Aorta (tissue), 5 donors: ENCODE measurements at regions not wholly inside any gene's neighbourhood (a gene's known extent, or its start where the extent isn't known, plus 50 kb on each side); places are given as distances from the start of the nearest gene placed in this dataset.

Experiments
- ATAC-seq: fragments of 200-7000 bp; cut with Tn5 transposase; one replicate; pipeline ENCODE4 v1.9.1; 2022; ENCODE audit warnings: moderate library complexity; ENCODE audit not compliant: low FRiP score
- DNase-seq, 2 donors: peaks; one replicate each; pipeline ENCODE4 v3.0.0-alpha.2; 2020
- H3K27ac ChIP-seq, 2 donors: one replicate each; pipeline ENCODE4 v1.5.1; 2013; ENCODE audit warnings: low read length in 2 of 2, mild to moderate bottlenecking in 2 of 2, moderate library complexity in 2 of 2, control low read depth in 1 of 2, inconsistent platforms in 1 of 2, low read depth in 1 of 2
- H3K27me3 ChIP-seq, 2 donors: one replicate each; pipeline ENCODE4 v1.6.1; 2013; ENCODE audit warnings: control low read depth in 1 of 2, low read length in 1 of 2, mild to moderate bottlenecking in 1 of 2, moderate library complexity in 1 of 2; ENCODE audit not compliant: insufficient read depth in 2 of 2, control insufficient read depth in 1 of 2
- H3K36me3 ChIP-seq, 2 donors: one replicate each; pipeline ENCODE4 v1.6.1; 2013; ENCODE audit warnings: control low read depth in 1 of 2, low read length in 1 of 2, mild to moderate bottlenecking in 1 of 2; ENCODE audit not compliant: insufficient read depth in 2 of 2, control insufficient read depth in 1 of 2
- H3K4me1 ChIP-seq, 2 donors: one replicate each; pipeline ENCODE4 v1.6.1; 2013; ENCODE audit warnings: low read length in 2 of 2, control low read depth in 1 of 2, mild to moderate bottlenecking in 1 of 2, moderate library complexity in 1 of 2; ENCODE audit not compliant: insufficient read depth in 2 of 2, control insufficient read depth in 1 of 2
- H3K4me3 ChIP-seq, 2 donors: one replicate each; pipeline ENCODE4 v1.5.1; 2013; ENCODE audit warnings: low read length in 2 of 2, control low read depth in 1 of 2, mild to moderate bottlenecking in 1 of 2
- H3K9me3 ChIP-seq: one replicate; pipeline ENCODE4 v1.6.1; 2013; ENCODE audit warnings: mild to moderate bottlenecking, low read length; ENCODE audit not compliant: control insufficient read depth
- WGBS, 2 donors: extraction: QIAGEN DNeasy Blood & Tissue Kit; methylation state at CpG; one replicate each; pipeline ENCODE4 v1.1.7; 2013; 5-methylcytosine and 5-hydroxymethylcytosine counted together
- intact Hi-C, 2 donors: fragments of 100-400 bp; cut with DNase I; formaldehyde crosslinking; loops; one replicate each; pipeline versions ENCODE4 v1.14.2 to v1.15.0; 2022
- donor health status: healthy with polysubstance abuse.
- donor health status: Bipolar disorder and iron deficiency.
- donor health status: DM: no; HTN: no; CAD: no.
- donor health status: DM: no; HTN: no; CAD: no.
- donor health status: DM: yes; HTN: yes; CAD: no.

DNA sequence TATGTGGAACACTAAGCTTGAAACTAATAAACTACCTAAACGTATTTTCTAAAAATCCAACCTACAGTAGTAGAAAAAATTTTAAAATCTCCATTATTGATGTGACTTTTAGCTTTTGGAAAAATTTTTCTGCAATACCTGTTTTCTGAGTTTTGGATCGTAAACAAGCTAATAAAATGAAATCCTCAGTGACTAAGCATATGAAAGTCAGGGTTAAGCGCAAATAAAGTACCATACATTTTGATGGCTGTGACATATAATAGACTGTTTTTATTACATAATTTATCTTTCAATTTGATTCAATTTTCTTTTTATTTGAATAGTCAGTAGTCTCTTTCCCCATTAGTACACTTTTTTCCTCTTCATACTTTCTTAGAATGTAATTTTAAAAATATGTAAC, 683.6 kb downstream of the NUP35 start:
- no peaks in the 10 kb centered on the region for H3K27me3 ChIP-seq
- no peaks in the 10 kb centered on the region for H3K36me3 ChIP-seq
- WGBS, 2 donors = 79 to 88% methylated on average over 3 of the region's 3 CpGs
- H3K4me1 ChIP-seq = no peaks in the 10 kb centered on the region
- intact Hi-C loops = no loop called here
- no peak overlapping the region for H3K4me3 ChIP-seq
- no peak for DNase-seq
- H3K9me3 ChIP-seq = no peaks in the 10 kb centered on the region
- no peak overlapping the region for H3K27ac ChIP-seq
- no peak for ATAC-seq

DNA sequence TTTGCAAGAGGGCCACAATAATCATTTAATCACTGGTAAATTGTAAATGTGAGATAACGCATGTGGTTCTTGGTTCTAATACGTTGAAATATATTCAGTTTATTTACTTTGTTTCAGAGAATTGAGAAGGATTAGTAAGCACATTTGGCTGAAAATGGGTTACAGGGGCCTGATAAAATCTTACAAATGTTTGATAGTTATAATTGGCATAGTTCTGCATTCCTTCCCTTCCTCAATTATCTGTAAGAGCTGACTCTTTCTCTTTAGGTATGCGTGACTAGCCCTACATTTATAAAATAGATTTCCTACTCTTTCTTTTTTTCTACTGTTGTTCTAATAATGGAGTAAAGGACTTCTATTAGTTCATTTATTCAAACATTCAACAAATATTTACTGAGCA, 685.2 kb downstream of the NUP35 start:
- DNase-seq = no peak
- Histone ChIP-seq H3K9me3 (no peaks in the 10 kb centered on the region), H3K36me3 (no peaks in the 10 kb centered on the region), H3K4me3 (no peak overlapping the region), H3K4me1 (no peaks in the 10 kb centered on the region), H3K27ac (no peak overlapping the region), H3K27me3 (no peaks in the 10 kb centered on the region)
- ATAC-seq = no peak
- intact Hi-C loops = no loop called here
- WGBS, 2 donors = 57 to 58% methylated on average over 3 of the region's 3 CpGs

DNA sequence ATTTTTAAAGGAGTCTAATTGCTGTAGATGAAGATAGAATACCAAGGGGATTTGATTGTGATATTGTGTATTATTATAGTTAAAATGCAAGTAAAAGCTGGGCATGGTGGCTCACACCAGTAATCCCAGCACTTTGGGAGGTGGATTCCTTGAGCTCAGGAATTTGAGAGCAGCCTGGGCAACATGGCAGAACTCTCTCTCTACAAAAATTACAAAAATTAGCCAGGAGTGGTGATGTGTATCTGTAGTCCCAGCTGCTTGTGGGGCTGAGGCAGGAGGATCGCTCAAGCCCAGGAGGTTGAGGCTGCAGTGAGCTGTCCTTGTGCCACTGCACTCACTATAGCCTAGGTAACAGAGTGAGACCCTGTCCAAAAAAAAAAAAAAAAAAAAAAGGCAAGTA, 687.0 kb downstream of the NUP35 start:
- intact Hi-C loops = no loop called here
- no peak for ATAC-seq
- 91 to 93% methylated on average over 1 of the region's 1 CpG for WGBS, 2 donors

GRCh38 chr2:183812091-183812490, 687.8 kb downstream of the NUP35 start:
- H3K27ac ChIP-seq = no peak overlapping the region
- DNase-seq (no peak), ATAC-seq (no peak)
- H3K36me3 ChIP-seq = no peaks in the 10 kb centered on the region
- no peak overlapping the region for H3K4me3 ChIP-seq
- no peaks in the 10 kb centered on the region for H3K27me3 ChIP-seq
- intact Hi-C loops = no loop called here
- 44 to 52% methylated on average over 2 of the region's 2 CpGs for WGBS, 2 donors
- no peaks in the 10 kb centered on the region for H3K4me1 ChIP-seq
- H3K9me3 ChIP-seq = peaks cover 2% of the 10 kb centered on the region

More for the DNA sequence above, 687.0 kb downstream of the NUP35 start:
- peaks cover 2% of the 10 kb centered on the region for H3K9me3 ChIP-seq
- H3K4me3 ChIP-seq = no peak overlapping the region
- H3K27ac ChIP-seq = no peak overlapping the region
- H3K36me3 ChIP-seq = no peaks in the 10 kb centered on the region
- no peaks in the 10 kb centered on the region for H3K4me1 ChIP-seq
- H3K27me3 ChIP-seq = no peaks in the 10 kb centered on the region
- DNase-seq = no peak

DNA sequence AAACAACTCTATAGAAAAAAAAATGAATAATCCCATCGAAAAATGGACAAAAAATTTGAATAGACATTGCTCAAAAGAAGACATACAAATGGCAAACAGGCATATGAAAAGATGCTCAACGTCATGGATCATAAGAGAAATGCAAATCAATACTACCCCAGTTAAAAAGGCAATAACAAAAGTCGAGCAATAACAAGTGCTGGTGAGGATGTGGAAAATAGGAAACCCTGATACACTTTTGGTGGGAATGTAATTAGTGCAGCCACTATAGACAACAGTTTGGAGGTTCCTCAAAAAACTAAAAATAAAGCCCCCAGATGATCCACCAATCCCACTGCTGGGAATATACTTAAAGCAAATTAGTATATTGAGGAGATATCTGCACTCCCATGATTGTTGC, 701.5 kb downstream of the NUP35 start:
- H3K27me3 ChIP-seq = no peaks in the 10 kb centered on the region
- peaks cover 4% of the 10 kb centered on the region for H3K9me3 ChIP-seq
- ATAC-seq = no peak
- H3K27ac ChIP-seq = no peak overlapping the region
- H3K36me3 ChIP-seq = no peaks in the 10 kb centered on the region
- intact Hi-C loops = no loop called here
- no peak overlapping the region for H3K4me3 ChIP-seq
- DNase-seq = no peak
- WGBS, 2 donors = 81 to 83% methylated on average over 3 of the region's 3 CpGs
- no peaks in the 10 kb centered on the region for H3K4me1 ChIP-seq

DNA sequence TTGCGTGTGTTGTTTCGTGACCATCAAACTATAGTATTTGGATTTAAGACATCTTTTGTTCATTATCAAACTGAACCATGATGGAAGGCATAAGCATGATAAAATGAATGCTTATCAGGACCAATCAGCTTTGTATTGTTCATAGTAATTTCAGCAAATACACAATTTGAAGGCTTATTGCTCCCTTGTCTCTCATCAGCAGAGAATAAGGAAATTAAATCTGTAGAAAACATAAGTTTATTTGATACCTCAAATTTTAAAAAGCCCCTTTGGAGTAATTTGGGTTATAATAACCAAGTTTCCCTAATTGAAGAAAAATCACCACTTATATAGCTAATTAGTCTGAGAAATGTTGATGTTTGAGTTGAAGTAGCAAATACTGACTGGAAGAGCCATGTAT, 705.7 kb downstream of the NUP35 start:
- H3K36me3 ChIP-seq = no peaks in the 10 kb centered on the region
- ATAC-seq (no peak), DNase-seq (no peak)
- intact Hi-C loops = no loop called here
- peaks cover 4% of the 10 kb centered on the region for H3K9me3 ChIP-seq
- no peaks in the 10 kb centered on the region for H3K4me1 ChIP-seq
- H3K4me3 ChIP-seq = no peak overlapping the region
- WGBS, 2 donors = 79 to 85% methylated on average over 2 of the region's 2 CpGs
- no peaks in the 10 kb centered on the region for H3K27me3 ChIP-seq
- H3K27ac ChIP-seq = no peak overlapping the region

DNA sequence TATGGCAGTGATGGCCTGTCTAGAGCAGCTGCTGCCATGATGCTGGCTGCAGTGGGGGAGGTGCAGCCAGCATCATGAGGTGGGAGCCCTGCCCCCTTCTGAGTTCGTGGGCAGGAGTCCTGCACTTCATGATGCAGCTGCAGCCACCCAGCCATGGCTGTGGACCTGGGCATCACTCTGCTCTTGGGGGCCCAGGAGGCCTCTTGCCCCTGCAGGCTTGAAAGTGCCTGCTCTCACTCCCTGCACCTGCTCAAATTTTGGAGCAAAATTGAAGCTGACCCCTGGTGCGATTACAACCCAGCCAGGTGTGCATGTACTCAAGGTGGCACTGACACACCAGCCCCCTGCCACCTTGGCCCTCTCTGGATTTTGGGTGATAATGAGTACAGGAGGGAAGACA, 712.9 kb downstream of the NUP35 start:
- intact Hi-C loops = no loop called here
- Histone ChIP-seq H3K36me3 (no peaks in the 10 kb centered on the region), H3K4me3 (no peak overlapping the region), H3K9me3 (peaks cover 3% of the 10 kb centered on the region), H3K27ac (no peak overlapping the region), H3K27me3 (no peaks in the 10 kb centered on the region), H3K4me1 (no peaks in the 10 kb centered on the region)
- no peak for DNase-seq
- no peak for ATAC-seq
- WGBS, 2 donors = 58 to 74% methylated on average over 2 of the region's 2 CpGs

DNA sequence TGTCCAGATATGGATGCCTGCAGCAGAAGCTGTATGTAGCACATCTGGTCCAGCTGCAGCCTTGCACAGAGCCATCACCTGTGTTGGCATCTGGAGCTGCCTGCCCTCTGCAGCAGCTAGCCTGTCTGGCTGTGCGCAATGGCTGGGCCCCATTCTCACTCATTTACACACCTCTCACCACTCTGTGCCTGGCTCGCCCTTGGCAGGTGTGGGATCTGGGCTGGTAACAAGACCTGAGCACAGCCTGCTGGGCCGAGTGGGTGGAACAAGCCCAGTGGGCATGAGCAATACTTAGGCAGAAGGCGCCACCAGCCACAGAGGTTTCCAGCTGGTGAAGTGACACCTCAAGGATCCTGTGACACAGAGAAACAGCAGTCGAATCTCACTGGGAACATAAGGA, 714.1 kb downstream of the NUP35 start:
- intact Hi-C loops = no loop called here
- DNase-seq = no peak
- H3K27ac ChIP-seq = no peak overlapping the region
- WGBS, 2 donors = 86 to 87% methylated on average over 5 of the region's 5 CpGs
- H3K4me3 ChIP-seq = no peak overlapping the region
- H3K4me1 ChIP-seq = no peaks in the 10 kb centered on the region
- no peak for ATAC-seq
- H3K36me3 ChIP-seq = no peaks in the 10 kb centered on the region
- no peaks in the 10 kb centered on the region for H3K27me3 ChIP-seq
- peaks cover 3% of the 10 kb centered on the region for H3K9me3 ChIP-seq

GRCh38 chr2:183840061-183840584, 715.9 kb downstream of the NUP35 start:
- H3K4me3 ChIP-seq = no peak overlapping the region
- no peak for ATAC-seq
- DNase-seq = no peak
- intact Hi-C loops = no loop called here
- H3K9me3 ChIP-seq = peaks cover 3% of the 10 kb centered on the region
- no peaks in the 10 kb centered on the region for H3K27me3 ChIP-seq
- WGBS, 2 donors = 45 to 76% methylated on average over 4 of the region's 4 CpGs
- no peak overlapping the region for H3K27ac ChIP-seq
- no peaks in the 10 kb centered on the region for H3K4me1 ChIP-seq
- no peaks in the 10 kb centered on the region for H3K36me3 ChIP-seq
